GM06990 (cell line): ENCODE measurements at regions not wholly inside any gene's neighbourhood (a gene's known extent, or its start where the extent isn't known, plus 50 kb on each side); places are given as distances from the start of the nearest gene placed in this dataset.
"Not testable (repeated sequence)": the region's sequence is repeated elsewhere in the genome, so short reads cannot be mapped to it uniquely, and the experiment has no call there.

Experiments used
- DNase-seq: peaks from one replicate; pipeline ENCODE4 v3.0.0-alpha.2; 2011; ENCODE audit not compliant: insufficient read length; ENCODE audit errors: extremely low read depth
- H3K27me3 ChIP-seq: replicated peaks from 2 replicates; pipeline ENCODE4 v1.6.0; 2011; ENCODE audit warnings: low read length; ENCODE audit not compliant: control insufficient read depth, insufficient read depth
- H3K36me3 ChIP-seq: 2 replicates; pipeline ENCODE4 v1.5.1; 2011; ENCODE audit warnings: low read length; ENCODE audit not compliant: control insufficient read depth, insufficient read depth
- H3K4me3 ChIP-seq: replicated peaks from 2 replicates; pipeline ENCODE4 v1.5.1; 2011; ENCODE audit warnings: low read depth, mild to moderate bottlenecking, control low read depth, low read length
- CTCF ChIP-seq: IDR thresholded peaks from 2 replicates; pipeline ENCODE4 v1.5.1; 2011; ENCODE audit warnings: low read length, control low read depth, mild to moderate bottlenecking, inconsistent platforms; ENCODE audit not compliant: insufficient read depth, poor library complexity, severe bottlenecking

- no peak for TF ChIP-seq CTCF
- no peak for DNase-seq
- Histone ChIP-seq H3K27me3 (no peaks in the 10 kb centered on the region), H3K4me3 (no peak overlapping the region), H3K36me3 (no peaks in the 10 kb centered on the region)
Measured at GRCh38 chr12:131509701-131510100, 201.2 kb upstream of the SFSWAP start.

- no peak for DNase-seq
- Histone ChIP-seq H3K36me3 (no peaks in the 10 kb centered on the region), H3K27me3 (no peaks in the 10 kb centered on the region), H3K4me3 (no peak overlapping the region)
- TF ChIP-seq CTCF: no peak
Measured at GRCh38 chr12:131510431-131510830, 200.5 kb upstream of the SFSWAP start.

GRCh38 chr12:131511391-131511802, 199.5 kb upstream of the SFSWAP start:
- H3K27me3 ChIP-seq: no peaks in the 10 kb centered on the region
- H3K4me3 ChIP-seq: no peak overlapping the region
- no peak for TF ChIP-seq CTCF
- peak; percentile 73 for DNase-seq
- no peaks in the 10 kb centered on the region for H3K36me3 ChIP-seq

- no peak for TF ChIP-seq CTCF
- Histone ChIP-seq H3K4me3 (no peak overlapping the region), H3K36me3 (no peaks in the 10 kb centered on the region), H3K27me3 (no peaks in the 10 kb centered on the region)
- DNase-seq: no peak
Measured at GRCh38 chr12:131511803-131512561, 198.9 kb upstream of the SFSWAP start.

GRCh38 chr12:131513606-131514005, 197.3 kb upstream of the SFSWAP start:
- H3K36me3 ChIP-seq: no peaks in the 10 kb centered on the region
- no peak for TF ChIP-seq CTCF
- no peaks in the 10 kb centered on the region for H3K27me3 ChIP-seq
- no peak overlapping the region for H3K4me3 ChIP-seq
- no peak for DNase-seq

GRCh38 chr12:131520553-131520952, 190.3 kb upstream of the SFSWAP start:
- H3K36me3 ChIP-seq, H3K27me3 ChIP-seq, DNase-seq, H3K4me3 ChIP-seq: not testable (repeated sequence)
